ENCODE measurements at regions not wholly inside any gene's neighbourhood (a gene's known extent, or its start where the extent isn't known, plus 50 kb on each side); places are given as distances from the start of the nearest gene placed in this dataset.
"Not testable (repeated sequence)": the region's sequence is repeated elsewhere in the genome, so short reads cannot be mapped to it uniquely, and the experiment has no call there.

- DNase-seq: peak in 2 of 3 donors; percentile 1 to 12
Observed at GRCh38 chrX:145881175-145881995, 63.8 kb downstream of the SLITRK2 start.

GRCh38 chrX:145886469-145886868 is 68.8 kb downstream of the SLITRK2 start:
- DNase-seq: no peak

DNA sequence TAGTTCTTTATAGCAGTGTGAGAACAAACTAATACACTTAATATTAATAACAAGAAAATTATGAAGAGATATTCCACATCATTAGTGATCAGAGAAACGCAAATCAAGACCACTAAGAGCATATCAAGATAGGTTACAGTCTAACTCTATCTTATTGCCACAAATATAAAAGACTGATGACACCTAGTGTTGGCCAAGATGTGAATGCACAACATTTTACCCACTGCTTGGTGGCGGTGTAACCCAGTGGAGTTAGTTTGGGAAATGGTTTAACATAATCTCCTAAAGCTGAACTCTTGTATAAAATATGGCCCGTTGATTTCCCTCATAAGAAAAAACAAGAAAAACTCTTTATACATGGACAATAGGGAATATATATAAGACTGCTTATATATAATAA is 92.4 kb downstream of the SLITRK2 start:
- DNase-seq: no peak

DNA sequence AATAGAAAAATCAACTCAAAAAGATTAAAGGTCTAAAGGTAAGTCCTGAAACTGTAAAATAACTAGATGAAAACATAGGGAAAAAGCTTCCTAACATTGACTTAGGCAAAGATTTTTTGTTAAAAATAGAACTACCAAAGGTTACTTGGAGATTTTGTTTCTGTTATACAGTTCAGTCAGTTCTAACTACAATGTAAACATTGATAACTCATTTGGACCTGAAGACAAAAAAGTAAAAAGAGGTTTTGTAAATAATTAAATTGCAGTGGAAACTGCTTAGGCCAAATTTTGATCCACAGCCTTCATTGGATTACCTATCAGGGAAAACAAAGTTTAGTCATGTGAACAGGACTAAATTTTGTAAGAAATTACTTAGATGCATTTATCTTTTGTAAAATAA is 101.8 kb downstream of the SLITRK2 start:
- no peak for DNase-seq

GRCh38 chrX:145923376-145923775 is 105.7 kb downstream of the SLITRK2 start:
- DNase-seq: no peak

GRCh38 chrX:145936769-145937168 is 119.1 kb downstream of the SLITRK2 start:
- no peak for DNase-seq

DNA sequence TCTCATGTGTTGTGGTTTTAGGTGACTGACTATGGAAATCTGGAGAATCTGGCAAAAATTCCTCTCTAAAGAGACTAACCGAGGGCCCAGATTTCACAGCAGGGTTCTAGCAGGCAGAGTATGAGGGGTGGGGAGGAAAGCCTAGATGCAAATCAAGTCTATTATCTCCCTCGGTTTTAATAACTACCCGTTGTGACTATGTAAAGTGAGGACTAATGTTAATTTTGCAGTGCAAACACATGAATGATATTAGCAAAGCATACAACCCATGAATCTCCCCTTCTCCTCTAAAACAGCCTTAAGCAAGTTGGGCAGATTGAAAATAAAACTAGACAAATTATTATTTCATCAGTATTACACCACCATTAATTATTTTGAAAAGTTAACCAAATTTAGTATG is 131.4 kb downstream of the SLITRK2 start:
- no peak for DNase-seq

- no peak for DNase-seq
Observed at GRCh38 chrX:145953628-145954027, 136.0 kb downstream of the SLITRK2 start.

GRCh38 chrX:145990051-145990450 is 172.4 kb downstream of the SLITRK2 start:
- peak in 1 of 3 donors; percentile 0 for DNase-seq

GRCh38 chrX:146006637-146007036 is 189.0 kb downstream of the SLITRK2 start:
- no peak for DNase-seq

DNA sequence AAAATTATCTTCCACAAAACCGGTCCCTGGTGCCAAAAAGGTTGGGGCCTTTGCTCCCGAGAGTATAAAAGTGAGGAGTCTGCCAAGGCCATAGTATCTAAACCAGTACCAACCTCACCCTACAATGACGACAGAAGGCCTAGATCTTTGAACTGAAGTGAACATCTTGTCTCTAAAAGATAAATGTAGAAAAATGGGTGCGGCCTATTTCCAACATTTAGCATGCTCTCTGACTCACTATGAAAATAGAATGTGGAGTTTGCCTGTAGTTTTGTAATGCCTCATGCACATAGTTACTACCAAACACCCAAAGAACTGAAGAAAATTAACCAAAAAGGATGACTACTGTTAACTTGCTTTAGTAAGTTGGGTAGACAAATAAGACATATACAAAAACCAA is 218.4 kb downstream of the SLITRK2 start:
- DNase-seq: no peak

DNA sequence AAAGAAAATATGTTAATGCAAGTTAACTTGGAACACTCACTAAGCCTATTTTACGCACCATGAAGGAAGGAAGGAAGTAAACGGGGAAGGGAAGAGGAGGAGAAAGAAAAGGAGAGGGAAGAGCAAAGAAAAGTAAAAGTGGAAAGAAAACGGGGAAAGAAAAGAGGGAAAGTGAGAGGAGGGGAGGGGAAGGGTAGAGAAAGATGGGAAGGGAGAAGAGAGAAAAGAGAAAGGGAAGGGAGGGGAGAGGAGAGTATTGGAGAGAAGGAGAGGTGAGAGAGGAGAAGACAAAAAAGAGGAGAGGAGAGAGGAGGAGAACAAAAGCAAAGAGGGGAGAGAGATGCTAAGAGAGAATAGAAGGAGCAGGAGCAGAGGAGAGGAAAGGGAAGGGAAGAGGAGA is 224.1 kb downstream of the SLITRK2 start:
- no peak for DNase-seq

DNA sequence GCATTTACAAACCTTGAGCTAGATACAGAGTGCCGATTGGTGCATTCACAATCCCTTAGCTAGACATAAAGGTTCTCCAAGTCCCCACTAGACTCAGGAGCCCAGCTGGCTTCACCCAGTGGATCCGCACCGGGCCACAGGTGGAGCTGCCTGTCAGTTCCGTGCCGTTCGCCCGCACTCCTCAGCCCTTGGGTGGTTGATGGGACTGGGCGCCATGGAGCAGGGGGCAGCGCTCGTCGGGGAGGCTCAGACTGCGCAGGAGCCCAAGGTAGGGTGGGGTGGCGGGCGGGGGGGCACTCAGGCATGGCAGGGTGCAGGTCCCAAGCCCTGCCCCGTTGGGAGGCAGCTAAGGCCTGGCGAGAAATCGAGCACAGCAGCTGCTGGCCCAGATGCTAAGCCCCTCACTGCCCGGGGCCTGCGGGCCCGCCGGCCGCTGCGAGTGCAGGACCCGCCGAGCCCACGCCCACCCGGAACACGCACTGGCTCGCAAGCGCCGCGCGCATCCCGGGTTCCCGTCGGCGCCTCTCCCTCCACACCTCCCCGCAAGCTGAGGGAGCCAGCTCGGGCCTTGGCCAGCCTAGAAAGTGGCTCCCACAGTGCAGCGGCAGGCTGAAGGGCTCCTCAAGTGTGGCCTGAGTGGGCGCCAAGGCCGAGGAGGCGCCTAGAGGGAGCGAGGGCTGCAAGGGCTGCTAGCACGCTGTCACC is 228.5 kb downstream of the SLITRK2 start:
- not testable (repeated sequence) for DNase-seq

DNA sequence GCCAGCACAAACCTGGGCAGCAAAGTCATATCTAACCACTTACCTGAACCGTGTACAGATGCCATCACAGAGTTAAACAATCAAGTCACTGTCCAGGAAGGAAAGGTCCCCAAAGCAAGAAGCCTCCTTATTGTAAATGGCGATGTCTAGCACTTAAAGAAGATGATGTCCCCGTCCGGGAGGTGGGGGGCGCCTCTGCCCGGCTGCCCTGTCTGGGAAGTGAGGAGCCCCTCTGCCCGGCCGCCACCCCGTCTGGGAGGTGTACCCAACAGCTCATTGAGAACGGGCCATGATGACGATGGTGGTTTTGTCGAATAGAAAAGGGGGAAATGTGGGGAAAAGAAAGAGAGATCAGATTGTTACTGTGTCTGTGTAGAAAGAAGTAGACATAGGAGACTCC is 231.9 kb downstream of the SLITRK2 start:
- not testable (repeated sequence) for DNase-seq

DNA sequence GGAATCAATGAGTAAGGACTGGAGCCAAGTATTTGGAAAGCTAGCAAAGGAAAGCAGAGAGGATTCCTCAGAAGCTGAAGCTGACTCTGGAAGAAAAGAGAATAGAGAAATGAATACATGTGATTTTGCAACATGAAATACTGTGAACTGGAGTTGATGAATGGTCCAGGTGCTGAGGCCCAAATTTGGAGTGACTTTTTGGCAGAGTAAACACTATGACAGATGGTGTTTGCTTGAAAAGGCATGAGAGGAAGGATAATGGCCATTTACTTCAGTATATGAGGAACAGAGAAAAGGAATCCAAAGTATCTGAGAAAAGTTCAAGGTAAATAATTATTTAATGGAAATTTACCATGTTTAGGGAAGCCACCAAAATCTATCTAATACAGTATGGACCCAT is 236.7 kb downstream of the SLITRK2 start:
- DNase-seq: peak in 2 of 3 donors; percentile 16 to 45

DNA sequence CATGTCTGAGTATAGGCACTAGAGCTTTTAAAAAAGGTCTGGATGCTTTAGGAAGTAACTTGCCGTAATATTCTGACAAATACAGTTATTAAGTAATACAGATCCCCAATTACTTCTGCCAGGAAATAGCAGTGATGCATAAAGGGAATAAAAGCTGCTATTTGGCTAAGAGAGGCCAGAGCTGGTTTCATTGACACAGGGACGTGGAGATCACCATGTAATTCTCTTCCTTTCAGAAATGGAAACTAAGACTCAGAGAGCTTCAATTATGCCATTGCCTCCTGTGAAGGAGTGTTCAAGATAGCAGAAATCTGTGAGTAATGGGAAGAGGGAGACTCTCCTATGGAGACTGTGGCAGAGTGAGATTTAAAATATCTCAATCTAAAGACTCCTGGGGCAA is 238.1 kb downstream of the SLITRK2 start:
- peak in 1 of 3 donors; percentile 25 for DNase-seq

DNA sequence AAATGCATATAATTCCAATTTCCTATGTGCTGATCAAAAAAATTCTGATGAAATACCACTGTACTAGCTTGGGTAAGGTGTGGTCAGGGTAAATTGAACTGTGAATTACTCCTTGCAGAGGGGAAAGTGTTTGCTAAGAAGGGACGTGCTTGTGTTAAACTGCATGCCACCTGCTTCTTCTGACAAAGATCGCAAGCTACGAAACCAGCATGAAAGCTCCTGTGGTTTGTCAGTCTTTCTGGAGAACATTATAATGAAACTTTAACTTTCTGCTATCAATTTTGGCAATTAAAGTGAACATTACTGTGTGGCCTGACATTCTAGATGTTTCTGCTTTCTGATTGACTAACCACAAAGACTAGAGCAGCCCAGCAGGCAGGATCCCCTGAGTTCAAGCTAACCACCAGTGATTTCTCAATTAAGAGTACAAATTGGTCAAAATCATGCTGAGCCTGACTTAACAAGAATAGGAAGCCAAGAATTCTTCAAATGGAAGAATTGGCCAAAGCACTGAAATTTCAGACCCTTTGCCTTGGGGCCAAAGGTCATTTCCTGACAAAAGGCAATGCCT is 239.0 kb downstream of the SLITRK2 start:
- no peak for DNase-seq

DNA sequence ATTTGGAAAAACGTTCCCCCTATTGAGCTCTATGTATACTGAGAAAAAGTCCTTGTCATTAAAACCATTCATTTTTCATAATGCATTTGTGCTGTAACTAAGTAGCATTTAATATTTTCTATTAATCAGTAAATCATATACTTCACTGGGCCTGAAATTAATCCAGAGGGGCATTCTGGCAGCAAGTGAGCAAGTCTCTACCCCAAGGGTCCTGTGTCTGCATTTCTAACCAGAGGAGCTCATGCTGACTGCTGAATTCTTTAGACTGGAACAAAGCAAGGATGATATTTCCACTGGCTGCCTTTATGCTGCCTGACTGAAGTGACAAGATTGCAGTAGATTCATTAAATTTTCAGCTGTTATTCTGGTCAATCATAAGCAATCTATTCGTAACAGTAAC is 246.5 kb downstream of the SLITRK2 start:
- no peak for DNase-seq

DNA sequence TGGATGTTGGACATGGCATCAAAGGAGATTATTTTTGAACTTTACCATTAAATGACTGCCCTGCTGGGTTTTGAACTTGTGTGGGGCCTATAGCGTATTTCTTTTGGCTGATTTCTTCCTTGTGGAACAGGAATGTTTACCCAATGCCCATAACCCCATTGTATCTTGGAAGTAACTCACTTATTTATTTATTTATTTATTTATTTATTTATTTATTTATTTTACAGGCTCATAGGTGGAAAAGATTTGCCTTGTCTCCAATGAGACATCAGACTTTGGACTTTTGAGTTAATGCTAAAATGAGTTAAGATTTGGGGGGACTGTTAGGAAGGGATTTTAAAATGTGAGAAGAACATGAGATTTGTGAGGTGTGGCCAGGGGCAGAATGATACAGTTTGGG is 273.1 kb downstream of the SLITRK2 start:
- DNase-seq: no peak

DNA sequence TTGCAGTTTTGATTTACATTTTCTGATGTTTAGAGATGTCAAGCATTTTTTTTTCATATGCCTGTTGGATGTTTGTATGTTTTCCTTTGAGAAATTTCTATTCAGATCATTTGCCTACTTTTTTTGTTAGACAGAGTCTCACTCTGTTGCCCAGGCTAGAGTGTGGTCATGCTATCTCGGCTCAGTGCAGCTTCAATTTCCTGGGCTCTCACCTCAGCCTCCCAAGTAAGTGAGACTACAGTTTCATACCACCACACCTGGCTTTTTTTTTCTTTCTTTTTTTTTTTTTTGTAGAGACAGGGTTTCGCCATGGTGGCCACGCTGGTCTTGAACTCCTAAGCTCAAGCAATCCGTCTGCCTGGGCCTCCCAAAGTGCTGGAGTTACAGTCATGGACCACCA is 291.7 kb downstream of the SLITRK2 start:
- DNase-seq: no peak

GRCh38 chrX:146119074-146119473 is 301.4 kb downstream of the SLITRK2 start:
- not testable (repeated sequence) for DNase-seq

- no peak for DNase-seq
Observed at GRCh38 chrX:146127617-146128016, 310.0 kb downstream of the SLITRK2 start.

DNA sequence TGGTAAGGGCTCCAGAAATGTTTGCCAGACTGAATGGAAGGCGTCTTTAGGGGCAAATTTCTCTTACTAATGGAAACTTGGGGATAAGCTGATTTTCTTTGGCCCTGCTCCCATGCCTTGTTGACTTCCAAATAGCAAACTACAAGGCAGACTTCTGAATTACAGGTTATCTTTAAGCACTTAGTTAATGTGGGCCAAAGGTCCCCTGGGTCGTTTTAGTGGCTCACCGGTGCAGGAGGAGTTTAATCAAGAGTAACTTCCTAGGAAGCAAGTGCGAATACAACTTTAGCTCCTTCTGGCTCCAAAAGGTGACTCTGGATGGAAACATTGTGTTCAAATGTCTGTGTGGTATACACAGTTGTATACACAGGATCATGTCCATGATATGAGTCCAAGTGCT is 323.6 kb downstream of the SLITRK2 start:
- no peak for DNase-seq
